Trophoblast cell (in vitro differentiated cells and primary cell): ENCODE measurements at regions not wholly inside any gene's neighbourhood (a gene's known extent, or its start where the extent isn't known, plus 50 kb on each side); places are given as distances from the start of the nearest gene placed in this dataset.
"Not testable (repeated sequence)": the region's sequence is repeated elsewhere in the genome, so short reads cannot be mapped to it uniquely, and the experiment has no call there.

ENCODE experiments used
- DNase-seq, 2 donors: peaks; one replicate each; pipeline ENCODE4 v3.0.0-alpha.2; 2016
- H2AFZ ChIP-seq: 2 replicates; pipeline ENCODE4 v1.6.1; 2013; ENCODE audit warnings: low read length, moderate library complexity, mild to moderate bottlenecking; ENCODE audit not compliant: insufficient read depth, poor library complexity
- H2AK5ac ChIP-seq: 2 replicates; pipeline ENCODE4 v1.6.1; 2013; ENCODE audit warnings: mild to moderate bottlenecking, low read length
- H2BK120ac ChIP-seq: 2 replicates; pipeline ENCODE4 v1.6.1; 2013; ENCODE audit warnings: low read length, mild to moderate bottlenecking, moderate library complexity; ENCODE audit not compliant: insufficient read depth, poor library complexity
- H2BK12ac ChIP-seq: 2 replicates; pipeline ENCODE4 v1.6.1; 2013; ENCODE audit warnings: mild to moderate bottlenecking, low read length, moderate library complexity
- H2BK5ac ChIP-seq: 2 replicates; pipeline ENCODE4 v1.6.1; 2013; ENCODE audit warnings: low read length, low read depth, moderate library complexity, mild to moderate bottlenecking; ENCODE audit not compliant: poor library complexity
- H3K14ac ChIP-seq: 2 replicates; pipeline ENCODE4 v1.6.1; 2013; ENCODE audit warnings: mild to moderate bottlenecking, low read length
- H3K18ac ChIP-seq: 2 replicates; pipeline ENCODE4 v1.6.1; 2013; ENCODE audit warnings: mild to moderate bottlenecking, low read length
- H3K23ac ChIP-seq: 2 replicates; pipeline ENCODE4 v1.6.1; 2013; ENCODE audit warnings: low read length
- H3K27ac ChIP-seq: 2 replicates; pipeline ENCODE4 v1.5.1; 2013; ENCODE audit warnings: low read depth, mild to moderate bottlenecking, inconsistent platforms, low read length, moderate library complexity
- H3K27me3 ChIP-seq: 2 replicates; pipeline ENCODE4 v1.6.1; 2013; ENCODE audit warnings: inconsistent platforms, mild to moderate bottlenecking, low read length, moderate library complexity; ENCODE audit not compliant: insufficient read depth
- H3K36me3 ChIP-seq, 2 experiments: 1 replicate in 1 of 2; 2 replicates in 1 of 2; pipeline ENCODE4 v1.6.1; 2013; ENCODE audit warnings: low read length in 2 of 2, mild to moderate bottlenecking in 2 of 2, moderate library complexity in 1 of 2; ENCODE audit not compliant: insufficient read depth in 2 of 2, control insufficient read depth in 1 of 2
- H3K4ac ChIP-seq: 2 replicates; pipeline ENCODE4 v1.6.1; 2013; ENCODE audit warnings: low read depth, mild to moderate bottlenecking, low read length, moderate library complexity
- H3K4me1 ChIP-seq, 2 experiments: 1 replicate in 1 of 2; 2 replicates in 1 of 2; pipeline ENCODE4 v1.6.1; 2013; ENCODE audit warnings: low read length in 2 of 2, mild to moderate bottlenecking in 2 of 2, moderate library complexity in 1 of 2; ENCODE audit not compliant: insufficient read depth in 2 of 2, control insufficient read depth in 1 of 2
- H3K4me2 ChIP-seq: 2 replicates; pipeline ENCODE4 v1.6.1; 2013; ENCODE audit warnings: inconsistent platforms, mild to moderate bottlenecking, low read length, moderate library complexity
- H3K4me3 ChIP-seq: 2 replicates; pipeline ENCODE4 v1.5.1; 2013; ENCODE audit warnings: mild to moderate bottlenecking, low read depth, low read length, inconsistent platforms
- H3K79me1 ChIP-seq: one replicate; pipeline ENCODE4 v1.6.1; 2013; ENCODE audit warnings: low read length
- H3K79me2 ChIP-seq: 2 replicates; pipeline ENCODE4 v1.6.1; 2013; ENCODE audit warnings: low read length, mild to moderate bottlenecking; ENCODE audit not compliant: control insufficient read depth, insufficient read depth, poor library complexity
- H3K9ac ChIP-seq: 2 replicates; pipeline ENCODE4 v1.6.1; 2013; ENCODE audit warnings: mild to moderate bottlenecking, low read length
- H3K9me3 ChIP-seq: 2 replicates; pipeline ENCODE4 v1.6.1; 2013; ENCODE audit warnings: low read depth, mild to moderate bottlenecking, control low read depth, inconsistent platforms, low read length; ENCODE audit not compliant: insufficient read depth
- H4K12ac ChIP-seq: 2 replicates; pipeline ENCODE4 v1.6.1; 2013; ENCODE audit warnings: low read depth, mild to moderate bottlenecking, low read length, moderate library complexity
- H4K8ac ChIP-seq: 2 replicates; pipeline ENCODE4 v1.6.1; 2013; ENCODE audit warnings: low read depth, mild to moderate bottlenecking, low read length, moderate library complexity
- H4K91ac ChIP-seq: one replicate; pipeline ENCODE4 v1.6.1; 2013; ENCODE audit warnings: low read depth, mild to moderate bottlenecking, low read length, moderate library complexity
- WGBS: extraction: QIAGEN DNeasy Blood & Tissue Kit; methylation state at CpG from one replicate; pipeline ENCODE4 v1.1.7; 2013; ENCODE audit warnings: missing lambda C conversion rate; ENCODE audit not compliant: insufficient read length, insufficient coverage; ENCODE audit errors: extremely low coverage; 5-methylcytosine and 5-hydroxymethylcytosine counted together

DNA sequence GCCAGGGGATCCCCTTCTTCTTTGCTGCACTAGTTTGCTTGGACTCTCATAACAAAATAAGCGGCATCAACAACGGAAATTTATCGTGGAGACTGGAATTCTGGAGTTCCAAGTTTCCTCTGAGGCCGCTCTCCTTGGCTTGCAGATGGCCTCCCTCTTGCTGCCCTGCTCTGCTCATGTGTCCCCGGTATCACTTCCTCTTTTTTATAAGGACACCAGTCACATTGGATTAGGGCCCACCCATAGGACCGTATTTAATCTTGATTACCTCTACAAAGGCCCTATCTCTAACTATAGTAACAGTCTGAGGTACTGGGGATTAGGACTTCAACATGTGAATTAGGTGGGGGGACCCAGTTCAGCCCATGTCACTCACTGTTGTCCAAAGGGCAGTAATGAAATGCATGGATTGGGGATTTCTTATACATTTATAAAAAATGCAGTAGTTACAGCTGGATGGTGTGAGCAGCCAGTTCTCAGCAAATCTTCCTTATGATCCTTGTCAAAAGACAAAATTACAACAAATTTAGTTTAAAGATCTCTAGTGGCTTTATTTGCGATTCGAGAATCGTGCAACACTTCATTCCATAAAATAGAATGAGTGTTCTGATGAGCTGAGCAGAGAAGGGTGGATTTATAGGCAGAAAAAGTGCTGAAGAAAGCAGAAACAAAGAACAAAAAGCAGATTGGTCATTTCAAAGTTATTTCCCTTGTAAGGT lies 59.3 kb upstream of the AKAP12 start:
- Histone ChIP-seq H3K79me1 (no peaks in the 10 kb centered on the region), H4K8ac (no peak overlapping the region), H3K4me1 (no peaks in the 10 kb centered on the region), H2AK5ac (no peak overlapping the region), H4K12ac (no peak overlapping the region), H3K14ac (no peak overlapping the region), H3K4me3 (no peak overlapping the region), H3K9me3 (peaks cover 2% of the 10 kb centered on the region), H2AFZ (no peak overlapping the region), H2BK120ac (no peak overlapping the region), H3K27ac (no peak overlapping the region), H3K79me2 (no peaks in the 10 kb centered on the region), H3K36me3 (no peaks in the 10 kb centered on the region), H3K9ac (no peak overlapping the region), H3K27me3 (no peaks in the 10 kb centered on the region), H3K4me2 (no peak overlapping the region), H2BK12ac (no peak overlapping the region), H3K23ac (no peak overlapping the region), H3K18ac (no peak overlapping the region), H4K91ac (no peak overlapping the region), H3K4ac (no peak overlapping the region), H2BK5ac (no peak overlapping the region)
- WGBS = no CpG with 5 or more reads among the region's 9 CpGs
- no peak for DNase-seq

DNA sequence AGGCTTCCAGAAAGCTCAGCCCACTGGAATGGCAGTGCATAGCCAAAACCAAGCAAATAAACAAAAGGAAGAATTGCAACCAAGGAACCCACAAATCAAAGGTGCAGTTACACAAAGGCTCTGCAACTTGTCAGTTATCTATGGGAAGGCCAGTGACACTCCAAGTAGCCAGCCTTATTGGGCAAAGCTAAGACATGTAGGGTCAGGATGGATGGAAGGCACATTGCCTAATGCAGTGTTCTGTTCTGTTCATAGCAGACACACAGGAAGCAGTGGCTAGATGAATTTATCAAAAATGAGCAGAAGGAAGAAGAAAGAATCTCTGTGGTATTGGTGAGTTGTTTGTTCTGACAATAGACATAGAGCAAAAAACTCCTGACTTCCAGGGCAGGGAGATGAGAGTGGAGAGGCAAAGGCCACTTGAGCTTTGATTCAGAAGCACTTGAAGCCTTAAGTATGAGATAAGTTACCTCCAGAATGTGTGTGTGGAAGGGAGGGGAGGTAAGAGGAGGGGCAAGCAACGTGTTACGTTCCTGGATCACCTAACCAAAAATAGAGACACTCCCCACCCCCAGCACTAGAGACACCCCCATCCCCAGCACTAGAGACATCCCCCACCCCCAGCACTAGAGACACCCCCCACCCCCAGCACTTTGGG lies 57.9 kb upstream of the AKAP12 start:
- Histone ChIP-seq H3K4me3 (no peak overlapping the region), H3K23ac (no peak overlapping the region), H3K36me3 (no peaks in the 10 kb centered on the region), H3K27ac (no peak overlapping the region), H4K8ac (no peak overlapping the region), H3K9ac (no peak overlapping the region), H3K4me1 (no peaks in the 10 kb centered on the region), H2AFZ (no peak overlapping the region), H4K91ac (no peak overlapping the region), H3K14ac (no peak overlapping the region), H3K27me3 (no peaks in the 10 kb centered on the region), H2BK5ac (no peak overlapping the region), H3K79me1 (no peaks in the 10 kb centered on the region), H3K79me2 (no peaks in the 10 kb centered on the region), H3K18ac (no peak overlapping the region), H2BK12ac (no peak overlapping the region), H4K12ac (no peak overlapping the region), H3K9me3 (peaks cover 2% of the 10 kb centered on the region), H3K4me2 (no peak overlapping the region), H3K4ac (no peak overlapping the region), H2BK120ac (no peak overlapping the region), H2AK5ac (no peak overlapping the region)
- DNase-seq = no peak
- WGBS = no CpG with 5 or more reads among the region's 2 CpGs

DNA sequence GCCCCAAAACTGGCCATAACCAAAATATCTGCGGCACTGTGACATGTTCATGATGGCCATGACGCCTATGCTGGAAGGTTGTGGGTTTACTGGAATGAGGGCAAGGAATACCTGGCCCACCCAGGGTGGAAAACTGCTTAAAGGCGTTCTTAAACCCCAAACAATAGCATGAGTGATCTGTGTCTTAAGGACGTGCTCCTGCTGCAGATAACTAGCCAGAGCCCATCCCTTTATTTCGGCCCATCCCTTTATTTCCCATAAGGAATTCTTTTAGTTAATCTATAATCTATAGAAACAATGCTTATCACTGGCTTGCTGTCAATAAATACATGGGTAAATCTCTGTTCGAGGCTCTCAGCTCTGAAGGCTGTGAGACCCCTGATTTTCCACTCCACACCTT lies 56.8 kb upstream of the AKAP12 start:
- not testable (repeated sequence) for H3K36me3 ChIP-seq, H2AK5ac ChIP-seq, H3K27ac ChIP-seq, H3K23ac ChIP-seq, H3K27me3 ChIP-seq, H2BK5ac ChIP-seq, DNase-seq, H3K4me2 ChIP-seq, H3K9ac ChIP-seq, H2BK120ac ChIP-seq, H3K79me2 ChIP-seq, H4K91ac ChIP-seq, H4K12ac ChIP-seq, H3K14ac ChIP-seq, H3K4ac ChIP-seq, H2AFZ ChIP-seq, H3K18ac ChIP-seq, H3K4me3 ChIP-seq, H2BK12ac ChIP-seq, H3K9me3 ChIP-seq, H3K79me1 ChIP-seq, H4K8ac ChIP-seq, H3K4me1 ChIP-seq
- WGBS = no CpG with 5 or more reads among the region's 6 CpGs

DNA sequence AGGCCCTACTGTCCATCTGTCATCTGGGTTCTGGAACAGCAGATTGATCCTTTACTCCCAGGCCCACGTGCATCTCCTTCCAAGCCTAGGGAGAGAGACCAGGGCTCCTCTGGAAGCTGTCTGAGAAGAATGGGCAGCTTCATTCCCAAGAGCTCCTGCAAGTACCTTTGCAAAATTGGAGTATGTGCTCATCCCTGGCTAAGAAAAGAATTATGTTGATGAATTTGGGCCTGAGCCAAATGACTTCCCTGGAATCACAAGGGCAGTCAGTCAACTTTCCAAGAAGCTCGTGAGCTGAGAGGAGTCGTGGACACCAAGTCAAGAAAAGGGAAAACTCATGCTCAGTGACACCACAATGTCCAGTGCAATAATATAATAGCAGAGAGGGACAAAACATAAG lies 54.6 kb upstream of the AKAP12 start:
- no peak overlapping the region for H4K12ac ChIP-seq
- no peak overlapping the region for H3K23ac ChIP-seq

More for the DNA sequence above, 54.6 kb upstream of the AKAP12 start:
- H3K79me2 ChIP-seq = no peaks in the 10 kb centered on the region
- no peak overlapping the region for H3K4me3 ChIP-seq
- H3K27ac ChIP-seq = no peak overlapping the region
- no peak overlapping the region for H2AK5ac ChIP-seq
- H2AFZ ChIP-seq = no peak overlapping the region
- no peak overlapping the region for H2BK5ac ChIP-seq
- H3K27me3 ChIP-seq = no peaks in the 10 kb centered on the region
- no peak overlapping the region for H2BK12ac ChIP-seq
- no peaks in the 10 kb centered on the region for H3K36me3 ChIP-seq
- H3K9ac ChIP-seq = no peak overlapping the region
- H4K91ac ChIP-seq = no peak overlapping the region
- H3K4ac ChIP-seq = no peak overlapping the region
- no peaks in the 10 kb centered on the region for H3K79me1 ChIP-seq
- WGBS = no CpG with 5 or more reads among the region's 3 CpGs
- no peak overlapping the region for H3K14ac ChIP-seq
- no peak overlapping the region for H3K18ac ChIP-seq
- DNase-seq = no peak
- H3K9me3 ChIP-seq = peaks cover 2% of the 10 kb centered on the region
- H2BK120ac ChIP-seq = no peak overlapping the region
- no peak overlapping the region for H4K8ac ChIP-seq
- H3K4me1 ChIP-seq = no peaks in the 10 kb centered on the region
- no peak overlapping the region for H3K4me2 ChIP-seq
